Right ventricle myocardium superior (tissue), 1 donor: ENCODE measurements at regions not wholly inside any gene's neighbourhood (a gene's known extent, or its start where the extent isn't known, plus 50 kb on each side); places are given as distances from the start of the nearest gene placed in this dataset.

Experiments
- ATAC-seq: fragments of 200-7000 bp; cut with Tn5 transposase; one replicate; pipeline ENCODE4 v1.9.1; 2020; ENCODE audit warnings: mild to moderate bottlenecking; ENCODE audit not compliant: poor library complexity
- DNase-seq: peaks from one replicate; pipeline ENCODE4 v3.0.0-alpha.2; 2020
- intact Hi-C: fragments of 100-400 bp; cut with DNase I; formaldehyde crosslinking; loops from one replicate; pipeline ENCODE4 v1.11.2; 2022
- donor health status: DM: no; HTN: yes; CAD: no; lungs with severe emphysema.

DNA sequence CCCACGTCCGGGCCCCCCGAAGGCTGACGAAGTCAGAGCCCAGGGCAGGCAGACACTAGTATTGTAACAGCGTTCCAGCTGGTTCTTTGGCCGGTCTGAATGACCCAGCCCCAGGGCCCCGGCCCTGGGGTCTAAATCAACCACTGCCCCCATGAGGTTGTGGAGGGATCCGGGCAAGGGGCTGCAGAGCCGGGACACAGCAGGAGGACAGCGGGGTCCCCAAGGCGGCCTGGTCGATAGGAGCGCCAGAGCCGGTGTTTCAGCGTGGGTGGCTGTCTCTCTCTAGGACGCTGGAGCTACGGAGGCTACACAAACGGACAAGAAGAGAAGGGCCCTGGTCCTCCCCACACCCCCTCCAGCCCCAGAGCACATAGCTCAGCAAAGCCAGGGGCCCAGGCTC is 101.8 kb downstream of the RBFOX3 start:
- ATAC-seq, result no peak
- DNase-seq, result no peak
- intact Hi-C loops, result no loop called here

DNA sequence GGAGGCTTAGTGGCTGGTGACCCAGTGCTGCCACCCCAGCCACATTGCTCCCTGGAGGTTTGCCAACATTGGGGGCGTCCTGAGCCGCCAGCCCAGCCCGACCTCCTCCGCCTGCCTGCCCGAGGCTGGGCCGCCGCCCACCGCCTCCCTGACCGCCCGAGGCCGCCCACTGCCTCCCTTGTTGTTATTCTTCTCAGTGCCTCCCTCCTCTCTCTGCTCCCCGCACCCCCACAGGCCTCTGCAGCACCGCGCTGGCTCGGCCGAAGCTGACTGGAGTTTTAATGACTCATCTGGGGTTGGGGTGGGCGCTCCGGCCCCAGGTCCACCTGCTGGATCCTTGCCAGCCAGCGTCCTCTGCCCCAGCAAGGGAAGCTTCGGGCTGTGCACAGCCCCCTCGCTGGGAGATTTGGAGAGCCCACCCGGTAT is 102.5 kb downstream of the RBFOX3 start:
- DNase-seq (no peak), ATAC-seq (no peak)
- intact Hi-C loops, result no loop called here

DNA sequence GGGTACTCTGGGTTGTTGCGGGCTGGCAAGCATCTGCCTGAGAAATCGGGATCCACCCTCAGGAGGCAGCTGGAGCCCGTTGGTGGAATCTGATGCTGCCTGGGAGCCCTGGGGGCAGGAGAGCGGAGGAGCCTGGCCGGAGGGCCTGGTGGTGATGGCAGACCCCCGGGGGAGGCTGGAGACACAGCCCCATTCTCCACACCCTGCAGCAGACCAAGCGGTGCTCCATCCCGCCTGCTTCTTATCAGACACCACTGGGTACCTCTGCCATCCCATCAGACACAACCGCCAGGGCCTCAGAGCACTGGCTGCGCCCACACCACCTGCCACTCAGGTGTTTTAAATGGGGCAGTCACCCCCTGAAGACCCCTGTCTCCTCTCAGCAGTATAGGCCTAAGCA is 103.9 kb downstream of the RBFOX3 start:
- intact Hi-C loops, result no loop called here
- no peak for DNase-seq
- ATAC-seq, result no peak

DNA sequence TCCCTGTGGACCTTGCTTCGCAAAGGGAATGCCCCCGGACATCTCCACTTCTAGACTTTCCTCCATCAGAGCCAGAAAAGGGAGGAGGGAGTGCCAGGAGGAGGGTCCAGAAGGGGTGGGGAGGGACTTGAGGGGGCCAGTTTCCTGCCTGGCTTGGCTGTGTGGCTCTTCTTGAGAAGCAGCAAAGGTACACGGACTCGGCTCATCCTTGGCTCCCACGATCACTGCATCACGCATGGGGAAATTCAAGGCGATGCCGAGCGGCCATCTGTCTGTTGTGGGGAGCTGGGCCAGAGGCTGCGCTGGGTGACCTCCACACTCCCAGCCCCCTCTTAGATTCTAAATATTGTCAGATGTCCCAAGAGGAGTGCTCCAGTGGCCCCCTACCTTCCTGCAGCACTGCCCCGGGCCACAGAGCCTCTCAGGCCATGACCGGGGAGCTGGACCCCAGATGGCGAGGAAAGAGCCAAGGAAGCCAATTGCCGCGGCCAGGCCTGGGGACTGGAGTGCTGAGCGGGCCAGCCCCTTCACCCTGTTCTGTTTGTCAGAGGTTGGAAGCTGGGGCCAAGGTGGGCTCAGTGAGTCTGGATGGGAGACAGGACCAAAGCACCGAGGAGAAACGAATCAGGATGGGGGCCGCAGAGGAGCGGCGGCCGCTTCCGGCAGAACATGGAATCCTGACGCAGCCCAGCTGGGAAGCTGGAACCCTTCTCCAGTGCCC is 104.5 kb downstream of the RBFOX3 start:
- no peak for ATAC-seq
- DNase-seq, result no peak
- intact Hi-C loops, result no loop called here

DNA sequence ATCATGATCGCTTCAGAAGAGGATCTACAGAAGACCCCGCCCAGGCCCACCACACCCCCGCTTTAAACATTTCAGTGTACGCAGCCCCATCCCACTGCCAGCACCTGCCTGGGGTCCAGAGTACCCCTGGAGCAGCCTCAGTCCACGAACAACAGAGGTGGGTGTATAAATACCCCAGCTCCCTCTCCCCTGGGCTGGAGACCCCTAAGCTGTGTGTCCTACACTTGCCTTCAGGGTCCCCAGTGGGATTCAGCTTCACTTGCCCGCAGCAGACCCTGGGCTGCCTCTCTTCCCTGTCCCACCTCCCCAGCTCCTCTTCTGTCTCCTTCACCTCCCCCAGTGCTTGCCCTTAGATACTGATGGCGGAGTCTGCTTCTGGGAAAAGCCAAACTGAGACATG is 105.7 kb downstream of the RBFOX3 start:
- DNase-seq (no peak), ATAC-seq (no peak)
- intact Hi-C loops, result no loop called here

DNA sequence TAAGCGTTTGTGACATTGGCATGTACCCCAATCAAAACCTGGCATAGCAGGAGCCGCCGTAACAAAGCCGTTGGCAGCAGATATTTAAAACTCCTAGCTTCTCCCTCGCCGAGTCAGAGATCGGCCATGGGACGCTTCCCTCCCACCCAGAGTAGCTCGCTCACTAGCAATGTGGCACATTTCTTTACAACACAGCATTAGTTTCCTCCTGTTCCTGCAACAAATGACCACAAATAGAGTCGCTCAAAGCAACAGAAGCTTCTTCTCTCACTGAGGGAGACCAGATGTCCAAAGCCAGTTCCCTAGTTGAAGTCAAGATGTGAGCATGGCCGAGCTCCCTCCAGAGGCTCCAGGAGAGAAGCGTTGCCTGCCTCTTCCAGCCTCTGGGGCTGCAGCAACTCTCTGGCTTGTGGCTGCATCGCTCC is 106.7 kb downstream of the RBFOX3 start:
- intact Hi-C loops, result no loop called here
- no peak for DNase-seq

DNA sequence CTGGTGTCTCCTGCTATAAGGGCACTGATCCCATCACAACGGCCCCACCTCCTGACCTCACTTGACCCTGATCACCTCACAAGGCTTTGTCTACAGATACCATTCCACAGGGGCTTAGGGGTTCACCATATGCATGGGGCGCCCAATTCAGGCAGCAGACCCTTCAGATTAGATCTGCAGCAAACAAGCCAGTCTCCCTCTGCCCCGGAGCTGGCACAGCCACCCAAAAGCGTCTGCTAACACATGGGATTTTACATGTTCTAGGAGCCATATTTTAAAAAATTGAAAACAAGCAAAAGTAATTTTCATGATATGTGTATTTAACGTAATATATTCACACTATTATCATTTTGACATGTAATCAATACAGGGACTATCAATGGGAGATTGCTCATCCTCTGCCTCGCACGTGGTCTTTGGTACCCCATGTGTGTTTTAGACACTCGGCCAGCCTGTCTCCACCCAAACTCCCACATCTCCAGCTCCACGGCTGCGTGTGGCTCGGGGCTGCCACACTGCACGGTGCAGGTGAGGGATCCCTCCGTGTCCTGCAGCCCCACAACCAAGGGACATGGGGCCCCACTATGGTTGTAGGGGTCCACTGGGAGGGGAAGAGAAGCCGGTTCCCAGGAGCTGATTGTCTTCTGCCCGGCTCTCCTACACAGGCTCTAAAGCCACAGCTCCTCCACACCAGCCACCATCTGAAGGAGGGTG is 107.6 kb downstream of the RBFOX3 start:
- ATAC-seq, result no peak
- intact Hi-C loops, result no loop called here
- DNase-seq, result no peak

More for the DNA sequence above, 106.7 kb downstream of the RBFOX3 start:
- ATAC-seq, result no peak

DNA sequence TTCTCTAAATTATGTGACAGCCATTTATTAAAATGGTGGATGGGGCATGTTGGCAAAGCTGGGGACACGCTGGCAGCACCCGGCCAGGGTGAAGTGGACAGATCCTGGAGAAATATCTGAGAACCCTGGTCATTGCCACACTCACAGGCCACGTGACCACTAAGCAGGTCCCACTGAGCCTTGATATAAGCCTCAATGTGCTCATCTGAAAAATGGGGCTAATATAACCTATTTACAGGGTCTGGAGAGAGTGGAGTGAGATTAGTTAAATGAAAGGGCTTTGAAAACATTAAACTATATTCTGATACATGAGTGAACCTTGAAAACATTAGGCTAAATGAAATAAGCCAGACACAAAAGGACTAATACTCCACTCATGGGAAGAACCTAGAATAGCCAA is 108.9 kb downstream of the RBFOX3 start:
- ATAC-seq (no peak), DNase-seq (no peak)
- intact Hi-C loops, result no loop called here

DNA sequence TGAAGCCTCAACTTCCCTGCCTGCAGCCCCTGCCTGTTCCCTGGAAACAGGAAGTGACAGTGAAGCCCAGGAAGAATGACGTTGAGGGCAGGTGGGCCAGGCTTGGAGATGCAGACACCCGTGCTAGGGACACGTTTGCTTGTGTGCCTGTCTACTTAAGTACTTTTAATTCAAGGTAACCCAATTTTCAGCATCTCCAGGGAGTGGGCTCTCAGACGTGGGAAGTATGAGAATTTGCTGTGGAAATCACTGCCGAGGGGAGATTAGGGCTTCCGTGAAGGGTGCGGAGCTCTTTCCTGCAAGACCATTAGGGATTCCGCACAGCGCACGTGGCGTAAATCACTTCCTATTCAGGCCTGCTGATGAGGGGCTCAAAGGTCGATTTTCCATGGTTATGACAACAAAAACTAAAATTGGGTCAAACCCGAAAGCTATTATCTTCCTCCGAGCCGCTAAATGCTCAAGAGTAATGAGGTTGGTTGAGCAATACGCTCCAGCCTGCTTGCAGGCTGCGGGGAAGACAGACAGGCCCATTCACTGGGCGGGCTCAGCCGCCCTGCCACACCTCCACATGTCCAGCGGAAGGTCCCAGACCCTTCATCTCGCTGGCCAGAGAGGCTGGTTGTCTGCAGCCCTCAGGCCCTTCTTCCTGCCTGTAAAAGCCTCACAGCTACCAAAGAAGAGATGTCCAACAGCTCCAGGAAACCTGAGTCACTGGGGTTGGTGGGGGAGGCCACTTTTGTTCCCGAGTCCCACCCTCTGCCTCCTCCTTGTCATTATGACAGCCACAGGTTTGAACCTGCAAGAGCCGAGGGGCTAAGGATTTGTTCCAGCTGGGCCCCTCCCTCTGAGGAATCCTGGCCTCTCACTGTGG is 109.9 kb downstream of the RBFOX3 start:
- DNase-seq, result no peak
- intact Hi-C loops, result no loop called here

DNA sequence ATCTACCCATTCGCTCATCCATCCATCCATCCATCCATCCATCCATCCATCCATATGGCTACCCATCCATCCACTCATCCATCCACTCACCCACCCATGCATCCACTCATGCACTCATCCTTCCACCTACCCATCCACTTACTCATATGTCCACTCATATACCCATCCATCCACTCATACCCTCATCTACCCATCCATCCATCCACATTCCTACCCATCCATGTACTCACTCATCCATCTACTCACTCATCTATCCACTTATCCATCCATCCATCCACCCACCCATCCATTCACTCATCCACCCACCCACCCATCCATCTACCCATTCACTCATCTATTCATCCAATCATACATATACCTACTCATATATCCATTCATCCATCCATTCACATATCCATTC is 112.0 kb downstream of the RBFOX3 start:
- intact Hi-C loops, result no loop called here
- no peak for ATAC-seq
- DNase-seq, result no peak

More for the DNA sequence above, 109.9 kb downstream of the RBFOX3 start:
- no peak for ATAC-seq

DNA sequence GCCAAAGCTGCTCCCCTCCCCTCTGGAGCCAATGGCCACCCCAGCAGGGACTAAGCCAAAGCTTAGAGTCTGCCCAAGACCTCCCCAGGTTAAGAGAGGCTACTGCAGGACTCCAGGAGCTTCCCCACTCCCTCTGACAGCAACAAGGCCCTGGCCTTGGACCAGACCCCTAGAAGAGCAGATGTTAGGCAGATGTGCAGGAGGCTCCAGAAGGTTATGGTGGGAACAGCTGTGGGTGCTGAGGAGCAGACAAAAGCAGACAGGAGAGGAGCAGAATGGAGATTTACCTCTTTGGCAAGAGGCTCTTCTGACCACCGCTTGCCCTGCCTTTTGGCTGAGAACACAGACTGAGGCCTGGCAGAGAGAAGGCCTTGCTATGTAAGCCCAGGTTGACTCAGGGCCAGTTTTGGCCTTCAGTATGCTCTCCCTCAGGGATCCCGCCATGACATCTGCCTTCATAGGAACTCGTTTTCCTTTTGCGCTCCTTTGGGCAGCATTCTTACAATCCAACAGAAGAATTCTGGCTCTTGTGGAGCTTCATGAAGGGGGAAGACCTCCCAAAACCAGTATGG is 113.0 kb downstream of the RBFOX3 start:
- DNase-seq (no peak), ATAC-seq (no peak)
- intact Hi-C loops, result no loop called here

DNA sequence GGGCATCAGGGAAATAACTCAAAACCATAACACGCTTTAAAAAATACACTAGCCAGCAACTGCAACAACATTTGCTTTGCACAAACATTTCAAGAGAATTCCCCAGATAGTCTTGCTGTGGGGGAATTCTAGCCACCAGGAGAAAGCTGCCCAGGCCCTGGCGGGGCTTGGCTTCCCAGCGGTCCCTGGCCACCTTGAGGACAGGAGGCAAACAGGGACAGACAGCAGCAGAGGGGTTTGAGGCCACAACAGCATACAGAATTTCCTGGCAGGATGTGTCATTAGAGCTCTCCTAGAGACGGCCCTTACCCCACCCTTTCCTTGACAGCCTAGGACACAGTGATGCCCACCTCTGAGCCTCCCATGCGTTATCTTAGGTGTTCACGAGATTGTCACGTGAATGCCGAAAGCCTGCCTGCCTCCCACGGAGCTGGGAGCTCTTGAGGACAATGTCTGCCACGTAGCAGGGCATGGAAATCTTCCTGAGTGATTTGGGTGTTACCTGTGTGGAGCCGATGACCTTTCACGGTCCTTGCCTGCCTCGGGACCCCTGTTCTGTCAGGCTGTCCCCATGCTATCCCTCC is 114.3 kb downstream of the RBFOX3 start:
- intact Hi-C loops, result no loop called here
- ATAC-seq, result no peak
- DNase-seq, result no peak

DNA sequence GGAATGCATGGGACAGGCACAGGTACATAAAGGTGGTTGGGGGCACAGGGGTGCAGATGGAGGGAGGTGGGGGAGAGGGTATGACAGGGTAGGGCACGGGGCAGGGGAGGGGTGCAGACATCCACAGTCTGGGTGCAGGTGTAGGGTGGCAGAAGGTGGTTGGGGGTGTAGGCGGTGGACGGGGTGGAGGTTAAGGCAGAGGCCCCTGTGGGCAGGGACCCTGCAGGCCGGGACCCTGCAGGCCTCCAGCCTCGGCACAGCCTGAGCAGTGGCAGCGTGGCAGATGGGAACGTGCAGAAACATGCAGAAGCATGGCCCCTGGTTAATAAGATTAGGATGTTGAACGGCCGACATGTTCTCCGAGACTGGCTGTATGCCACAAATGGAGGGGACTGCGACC is 115.2 kb downstream of the RBFOX3 start:
- intact Hi-C loops, result no loop called here
- DNase-seq (no peak), ATAC-seq (no peak)

DNA sequence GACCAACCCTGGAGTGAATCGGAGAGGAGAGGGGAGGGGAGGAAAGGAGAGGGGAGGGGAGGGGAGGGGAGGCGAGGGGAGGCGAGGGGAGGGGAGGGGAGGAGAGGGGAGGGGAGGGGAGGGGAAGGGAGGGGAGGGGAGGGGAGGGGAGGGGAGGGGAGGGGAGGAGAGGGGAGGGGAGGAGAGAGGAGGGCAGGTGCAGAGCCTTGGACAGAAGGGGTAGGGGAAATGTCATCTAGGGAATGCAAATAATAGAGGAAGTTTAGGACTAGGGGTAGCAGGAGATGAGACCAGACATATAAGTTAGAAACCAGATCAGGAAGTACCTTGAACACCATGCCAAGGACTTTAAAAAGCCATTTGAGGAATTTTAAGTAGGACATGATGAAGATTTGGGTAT is 119.8 kb downstream of the RBFOX3 start:
- ATAC-seq (no peak), DNase-seq (no peak)
- intact Hi-C loops, result no loop called here

DNA sequence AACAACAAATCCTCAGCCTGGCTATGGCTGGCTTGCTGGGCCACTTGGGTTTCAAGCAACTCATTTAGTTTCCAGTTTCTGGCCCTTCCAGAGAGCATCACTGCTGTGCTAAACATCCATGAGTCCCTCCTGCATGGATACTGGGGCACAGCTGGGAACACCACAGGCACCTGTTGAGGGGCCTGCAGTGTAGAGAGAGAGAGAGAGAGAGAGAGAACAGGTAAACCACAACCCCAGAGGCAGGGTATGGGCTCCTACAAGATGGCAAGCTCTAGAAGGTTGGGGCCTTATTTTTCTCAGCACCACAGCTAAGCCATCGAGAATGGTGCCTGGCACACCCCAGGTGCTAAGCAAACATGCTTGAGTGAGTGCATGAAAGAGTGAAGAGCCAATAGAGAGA is 120.3 kb downstream of the RBFOX3 start:
- no peak for DNase-seq
- intact Hi-C loops, result no loop called here
- no peak for ATAC-seq

DNA sequence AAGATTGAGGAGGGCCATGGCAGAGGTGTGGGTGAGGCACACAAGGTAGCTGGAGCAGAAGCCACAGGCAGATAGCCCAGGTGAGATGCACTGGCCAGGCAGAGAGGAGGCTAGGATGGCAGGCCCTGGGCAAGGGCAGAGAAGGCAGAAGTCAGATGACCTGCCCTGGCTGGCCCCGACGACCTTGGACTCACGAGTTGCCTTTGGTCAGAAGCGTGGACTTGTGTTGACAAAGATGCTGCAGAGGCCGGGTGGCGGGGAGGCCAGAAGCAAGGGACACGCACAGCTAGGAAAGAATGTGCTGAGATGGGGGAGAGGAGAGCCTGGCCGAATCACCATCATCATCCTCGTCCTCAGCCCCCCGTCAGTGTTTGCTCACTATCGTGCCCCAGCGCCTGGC is 123.7 kb downstream of the RBFOX3 start:
- intact Hi-C loops, result no loop called here
- DNase-seq (no peak), ATAC-seq (no peak)

DNA sequence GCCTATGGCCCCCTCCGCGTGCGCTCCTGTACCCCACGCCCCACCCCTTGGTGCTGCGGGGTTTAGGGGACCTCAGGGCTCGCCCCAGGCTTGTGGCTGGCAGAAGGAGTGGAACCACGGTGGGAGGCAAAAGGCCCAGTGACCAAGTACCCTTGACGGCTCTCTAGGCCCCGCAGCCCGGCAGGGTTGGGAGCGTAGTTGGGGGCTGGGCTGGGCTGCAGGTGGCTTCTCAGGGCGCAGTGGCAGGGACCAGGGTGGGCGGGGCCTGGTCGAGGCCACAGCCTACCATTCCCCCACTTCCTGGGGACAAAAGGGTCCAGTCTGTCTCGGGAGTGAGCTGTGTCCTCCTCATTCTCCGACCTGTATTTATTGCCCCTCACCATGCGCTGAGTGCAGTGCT is 124.9 kb downstream of the RBFOX3 start:
- intact Hi-C loops, result no loop called here
- DNase-seq (no peak), ATAC-seq (no peak)

DNA sequence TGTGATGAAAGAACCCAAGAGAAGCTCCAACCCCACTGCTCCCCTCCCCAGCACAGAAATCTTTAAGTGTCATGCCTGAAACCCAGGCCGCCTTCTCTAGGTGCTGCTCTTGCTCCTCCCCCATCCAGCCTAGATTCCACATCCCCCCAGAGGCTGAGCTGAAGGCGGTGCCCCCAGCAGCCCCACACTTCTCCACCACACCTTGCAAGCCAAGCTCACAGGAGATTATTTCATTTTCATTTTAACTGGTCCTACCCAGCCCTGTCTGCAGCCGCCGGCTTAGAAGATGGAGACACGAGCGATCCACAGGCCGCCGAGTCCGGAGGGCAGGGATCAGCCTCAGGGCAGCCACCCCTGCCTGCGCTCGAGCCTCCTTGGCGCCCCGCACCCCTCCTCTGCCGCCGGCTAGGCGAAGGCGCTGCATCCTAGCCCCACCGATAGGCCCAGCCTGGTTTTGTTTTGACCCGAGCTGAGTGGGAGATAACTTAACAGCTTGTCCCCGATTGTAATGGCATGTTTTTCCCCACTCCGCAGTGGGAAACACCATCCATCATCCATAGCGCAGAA is 125.3 kb downstream of the RBFOX3 start:
- ATAC-seq (no peak), DNase-seq (no peak)
- intact Hi-C loops, result no loop called here
